ENCODE measurements at regions not wholly inside any gene's neighbourhood (a gene's known extent, or its start where the extent isn't known, plus 50 kb on each side); places are given as distances from the start of the nearest gene placed in this dataset.

DNA sequence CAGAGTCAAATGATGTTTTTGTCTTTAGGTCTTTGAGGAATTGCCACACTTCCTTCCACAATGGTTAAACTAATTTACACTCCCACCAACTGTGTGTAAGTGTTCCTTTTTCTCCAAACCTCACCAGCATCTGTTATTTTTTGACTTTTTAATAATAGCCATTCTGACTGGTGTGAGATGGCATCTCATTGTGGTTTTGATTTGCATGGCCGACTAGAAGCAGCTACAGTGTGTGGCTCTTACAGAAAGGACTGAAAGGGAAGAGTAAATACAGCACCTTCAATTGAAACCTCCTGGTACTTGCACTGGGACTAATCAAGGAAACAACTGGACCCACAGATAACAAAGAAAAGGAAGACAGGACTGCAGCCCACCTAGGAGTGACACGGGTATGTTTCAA is 668.0 kb upstream of the RGS18 start:
- TF ChIP-seq, protein P1, sequence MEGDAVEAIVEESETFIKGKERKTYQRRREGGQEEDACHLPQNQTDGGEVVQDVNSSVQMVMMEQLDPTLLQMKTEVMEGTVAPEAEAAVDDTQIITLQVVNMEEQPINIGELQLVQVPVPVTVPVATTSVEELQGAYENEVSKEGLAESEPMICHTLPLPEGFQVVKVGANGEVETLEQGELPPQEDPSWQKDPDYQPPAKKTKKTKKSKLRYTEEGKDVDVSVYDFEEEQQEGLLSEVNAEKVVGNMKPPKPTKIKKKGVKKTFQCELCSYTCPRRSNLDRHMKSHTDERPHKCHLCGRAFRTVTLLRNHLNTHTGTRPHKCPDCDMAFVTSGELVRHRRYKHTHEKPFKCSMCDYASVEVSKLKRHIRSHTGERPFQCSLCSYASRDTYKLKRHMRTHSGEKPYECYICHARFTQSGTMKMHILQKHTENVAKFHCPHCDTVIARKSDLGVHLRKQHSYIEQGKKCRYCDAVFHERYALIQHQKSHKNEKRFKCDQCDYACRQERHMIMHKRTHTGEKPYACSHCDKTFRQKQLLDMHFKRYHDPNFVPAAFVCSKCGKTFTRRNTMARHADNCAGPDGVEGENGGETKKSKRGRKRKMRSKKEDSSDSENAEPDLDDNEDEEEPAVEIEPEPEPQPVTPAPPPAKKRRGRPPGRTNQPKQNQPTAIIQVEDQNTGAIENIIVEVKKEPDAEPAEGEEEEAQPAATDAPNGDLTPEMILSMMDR (IDR thresholded peaks at IDR 0.05), result no peak
- TF ChIP-seq POLR2A (IDR thresholded peaks at IDR 0.05), result no peak
- no peak for TF ChIP-seq POLR2AphosphoS5 (IDR thresholded peaks at IDR 0.05)
